ENCODE measurements at regions not wholly inside any gene's neighbourhood (a gene's known extent, or its start where the extent isn't known, plus 50 kb on each side); places are given as distances from the start of the nearest gene placed in this dataset.

- TF ChIP-seq CTCF (optimal IDR thresholded peaks at IDR 0.05 in 1 of 3, IDR thresholded peaks at IDR 0.05 in 1 of 3, conservative IDR thresholded peaks at IDR 0.05 in 1 of 3; ENCODE audit: extremely low read depth in 1 of 3, insufficient read depth in 2 of 3, low read length in 3 of 3) (no peak), EZH2 (IDR thresholded peaks at IDR 0.05; ENCODE audit: low read length) (no peak)
These were observed 301.8 kb downstream of the TRIB2 start for GRCh38 chr2:13018490-13018889.
